Natural killer cell treated with Interleukin-12 subunit alpha and Interleukin-12 subunit beta and Interleukin-15 and Interleukin-18, amount 100 ng/mL, for 72 hours (primary cell): ENCODE measurements at regions not wholly inside any gene's neighbourhood (a gene's known extent, or its start where the extent isn't known, plus 50 kb on each side); places are given as distances from the start of the nearest gene placed in this dataset.

ENCODE experiments used
- ATAC-seq, 2 donors: fragments of 150-1000 bp; cut with Tn5 transposase in 1 of 2; sonication (Bioruptor Pico), chemical (Tn5 transposase) in 1 of 2; 2 replicates each; pipeline ENCODE4 v1.10.0; 2021
- DNase-seq: peaks from one replicate; pipeline ENCODE4 v3.0.0; 2022; ENCODE audit warnings: low spot score
- H3K27ac Mint-ChIP-seq, 2 donors: 1 replicate in 1 of 2; 2 replicates in 1 of 2; pipeline ENCODE4 v1.8.0; 2022; ENCODE audit warnings: mixed read lengths in 2 of 2, mild to moderate bottlenecking in 1 of 2, moderate library complexity in 1 of 2
- H3K27me3 Mint-ChIP-seq, 2 donors: 1 replicate in 1 of 2; 2 replicates in 1 of 2; pipeline ENCODE4 v1.8.0; 2022; ENCODE audit warnings: mixed read lengths in 2 of 2
- H3K36me3 Mint-ChIP-seq: one replicate; pipeline ENCODE4 v1.8.0; 2022; ENCODE audit warnings: mixed read lengths
- H3K4me1 Mint-ChIP-seq, 2 donors: 1 replicate in 1 of 2; 2 replicates in 1 of 2; pipeline ENCODE4 v1.8.0; 2022; ENCODE audit warnings: low read depth in 2 of 2, mixed read lengths in 2 of 2, mild to moderate bottlenecking in 1 of 2
- H3K4me3 Mint-ChIP-seq: one replicate; pipeline ENCODE4 v1.8.0; 2022; ENCODE audit warnings: mixed read lengths
- H3K9me3 Mint-ChIP-seq: 2 replicates; pipeline ENCODE4 v1.8.0; 2022; ENCODE audit warnings: mixed read lengths

DNA sequence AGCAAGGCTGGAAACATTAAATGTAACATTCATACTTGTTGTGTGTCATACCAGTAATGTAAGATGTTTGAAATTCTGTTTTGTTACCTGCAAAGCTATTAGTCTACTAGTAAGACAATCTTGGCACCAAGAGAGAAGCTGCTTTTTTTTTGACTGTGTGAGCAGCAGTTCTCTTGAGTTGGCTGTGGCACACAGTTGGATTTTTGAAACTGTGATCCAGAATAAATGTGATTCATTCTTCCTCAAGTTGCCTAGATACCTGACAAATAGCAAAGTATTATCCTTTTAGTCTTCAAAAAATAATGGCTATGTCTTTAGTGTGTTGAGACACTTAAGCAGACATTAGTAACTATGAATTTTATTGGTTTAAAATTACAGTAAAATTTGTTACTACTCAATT lies 57.2 kb upstream of the HAPLN1 start:
- DNase-seq (no peak), ATAC-seq (no peak)
- H3K27ac Mint-ChIP-seq: no peak overlapping the region
- H3K36me3 Mint-ChIP-seq: peaks cover 11% of the 10 kb centered on the region
- H3K4me3 Mint-ChIP-seq: no peak overlapping the region
- no peaks in the 10 kb centered on the region for H3K4me1 Mint-ChIP-seq
- H3K9me3 Mint-ChIP-seq: peaks cover 10% of the 10 kb centered on the region
- H3K27me3 Mint-ChIP-seq: no peaks in the 10 kb centered on the region

DNA sequence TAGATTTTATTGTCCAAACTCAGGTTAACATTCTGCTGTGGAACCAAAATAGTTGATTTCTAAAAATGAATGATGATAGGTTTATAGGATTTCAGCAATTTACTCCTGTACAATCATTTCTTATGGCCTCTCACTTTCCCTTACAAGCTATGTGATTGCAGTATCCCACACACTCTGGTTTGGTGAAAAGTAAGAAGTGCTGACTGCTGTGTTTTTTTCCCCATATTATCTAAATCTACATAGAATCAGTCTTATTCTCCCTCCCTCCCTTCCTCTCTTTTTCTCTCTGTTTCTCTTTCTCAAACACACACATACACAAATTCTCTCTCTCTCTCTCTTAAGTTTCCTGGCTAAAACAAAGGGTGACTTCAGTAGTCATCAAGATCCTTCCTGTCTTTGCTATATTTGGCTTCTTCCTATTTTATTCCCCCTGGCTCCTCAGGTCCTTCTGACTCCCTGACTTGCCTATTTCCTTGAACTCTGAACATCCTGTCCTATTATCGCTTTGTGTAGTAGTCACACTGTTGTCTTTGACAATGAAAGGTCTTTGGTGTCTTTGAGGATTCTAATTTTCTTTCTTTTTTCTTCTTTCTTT lies 55.9 kb upstream of the HAPLN1 start:
- DNase-seq (no peak), ATAC-seq (no peak)
- no peak overlapping the region for H3K27ac Mint-ChIP-seq
- H3K4me1 Mint-ChIP-seq: no peaks in the 10 kb centered on the region
- H3K4me3 Mint-ChIP-seq: no peak overlapping the region
- H3K36me3 Mint-ChIP-seq: peaks cover 11% of the 10 kb centered on the region
- H3K9me3 Mint-ChIP-seq: peaks cover 10% of the 10 kb centered on the region
- H3K27me3 Mint-ChIP-seq: no peaks in the 10 kb centered on the region
